Limb (tissue), 2 donors: ENCODE measurements at regions not wholly inside any gene's neighbourhood (a gene's known extent, or its start where the extent isn't known, plus 50 kb on each side); places are given as distances from the start of the nearest gene placed in this dataset.
"Not testable (repeated sequence)": the region's sequence is repeated elsewhere in the genome, so short reads cannot be mapped to it uniquely, and the experiment has no call there.

ENCODE experiments used
- DNase-seq, 2 donors: peaks; one replicate each; pipeline ENCODE4 v3.0.0-alpha.2; 2016; ENCODE audit errors: extremely low spot score in 2 of 2

DNA sequence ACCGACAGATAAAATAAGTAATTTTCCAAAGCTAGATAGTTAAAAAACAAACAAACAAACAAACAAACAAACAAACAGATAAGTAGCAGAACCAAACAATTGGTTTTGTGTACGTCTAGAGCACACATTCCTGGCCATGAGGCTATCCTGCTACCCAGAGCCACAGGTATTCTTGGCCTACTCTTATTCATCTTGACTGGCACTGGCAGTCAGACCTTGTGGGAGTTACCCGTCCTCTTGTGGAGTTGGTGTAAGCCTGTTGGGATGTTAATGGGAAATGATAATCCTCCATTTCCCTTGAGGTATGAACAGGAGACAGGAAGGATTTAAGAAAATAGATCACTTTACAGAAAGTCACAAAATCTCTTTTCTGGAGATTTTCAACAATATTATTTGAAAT is 142.4 kb upstream of the MEOX2 start:
- DNase-seq, result no peak

GRCh38 chr7:15821484-15822427 is 135.3 kb upstream of the MEOX2 start:
- no peak for DNase-seq

- DNase-seq, result no peak
Measured at GRCh38 chr7:15820319-15820718, 133.8 kb upstream of the MEOX2 start.

GRCh38 chr7:15816835-15817426 is 130.4 kb upstream of the MEOX2 start:
- no peak for DNase-seq

DNA sequence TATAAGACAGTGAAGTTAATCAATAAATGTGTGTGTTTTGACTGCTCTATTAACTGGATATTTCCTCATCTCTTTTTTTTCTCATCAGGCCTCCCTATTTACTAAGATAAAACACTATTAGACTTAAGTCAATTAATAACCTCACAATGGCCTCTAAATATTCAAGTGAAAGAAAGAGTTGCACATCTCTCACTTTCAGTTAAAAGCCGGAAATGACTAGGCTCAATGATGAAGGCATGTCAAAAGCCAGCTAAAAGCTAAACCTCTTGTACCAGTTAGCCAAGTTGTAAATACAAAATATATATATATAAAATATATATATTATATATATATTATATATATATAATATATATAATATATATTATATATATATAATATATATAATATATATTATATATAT is 127.0 kb upstream of the MEOX2 start:
- no peak for DNase-seq

DNA sequence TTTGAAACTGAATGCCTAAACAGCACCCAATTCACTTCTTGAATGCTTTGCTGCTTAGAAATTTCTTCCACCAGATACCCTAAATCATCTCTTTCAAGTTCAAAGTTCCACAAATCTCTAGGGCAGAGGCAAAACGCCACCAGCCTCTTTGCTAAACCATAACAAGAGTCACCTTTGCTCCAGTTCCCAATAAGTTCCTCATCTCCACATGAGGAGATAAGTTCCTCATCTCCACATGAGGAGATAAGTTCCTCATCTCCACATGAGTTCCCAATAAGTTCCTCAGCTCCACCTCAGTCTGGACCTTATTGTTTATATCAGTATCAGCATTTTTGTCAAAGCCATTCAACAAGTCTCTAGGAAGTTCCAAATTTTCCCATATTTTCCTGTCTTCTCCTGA is 123.9 kb upstream of the MEOX2 start:
- DNase-seq, result not testable (repeated sequence)

GRCh38 chr7:15809936-15810335 is 123.5 kb upstream of the MEOX2 start:
- DNase-seq, result not testable (repeated sequence)

DNA sequence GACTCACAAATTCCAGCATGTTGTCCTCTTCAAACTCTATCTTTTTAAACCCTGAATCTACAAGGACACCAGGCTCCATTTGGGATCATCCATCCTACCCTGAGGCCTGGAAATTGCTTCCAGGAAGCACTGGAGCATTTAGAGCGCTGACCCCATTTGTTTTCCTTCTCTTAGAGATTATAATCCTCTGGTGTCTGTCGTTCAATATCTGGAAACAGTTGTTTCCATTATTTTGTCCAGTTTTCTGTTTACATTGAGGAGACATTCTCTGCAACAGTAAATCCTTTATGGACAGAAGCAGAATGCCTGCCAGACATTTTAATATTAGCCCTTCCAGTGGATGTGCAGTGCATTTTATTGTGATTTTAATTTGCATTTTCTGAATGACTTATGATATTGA is 119.4 kb upstream of the MEOX2 start:
- DNase-seq, result no peak

DNA sequence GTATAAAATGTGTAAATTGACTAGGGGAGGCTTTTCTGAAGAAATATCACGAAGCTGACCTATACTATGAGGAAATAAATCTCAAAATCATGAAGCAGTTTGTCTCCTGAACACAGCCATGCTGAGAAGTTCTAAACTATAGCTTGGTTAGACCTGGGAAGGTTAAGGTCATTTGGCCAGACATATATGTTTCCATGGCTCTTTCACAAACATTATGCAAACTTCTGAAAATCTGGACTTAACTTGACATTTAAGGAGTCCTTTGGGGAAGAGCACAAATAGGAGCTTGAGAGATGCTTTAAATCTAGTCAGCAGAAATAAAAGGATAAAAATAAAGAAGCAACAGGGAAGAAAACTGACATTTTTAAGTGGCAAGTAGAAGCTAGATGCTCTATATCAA is 115.9 kb upstream of the MEOX2 start:
- peak in 1 of 2 donors; percentile 60 for DNase-seq

DNA sequence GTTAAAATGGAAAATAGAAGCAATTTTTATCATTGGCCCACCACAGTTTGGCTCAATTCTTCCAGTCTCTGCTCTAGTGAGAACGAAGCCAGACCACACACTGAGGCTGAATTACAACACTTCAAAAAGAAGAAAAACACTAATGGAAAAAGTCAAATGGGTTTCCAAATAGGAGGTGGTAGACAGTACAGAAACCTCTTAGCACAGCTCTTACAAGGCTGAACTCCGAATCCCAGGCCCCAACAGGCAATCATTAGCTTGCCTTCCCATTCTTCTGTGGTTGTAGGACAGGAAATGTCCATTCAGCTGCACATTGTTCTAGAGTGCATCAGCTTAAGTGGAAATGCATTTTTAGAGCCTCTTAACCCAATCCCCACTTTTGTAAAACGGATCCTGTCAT is 115.1 kb upstream of the MEOX2 start:
- DNase-seq, result peak in 1 of 2 donors; percentile 58

DNA sequence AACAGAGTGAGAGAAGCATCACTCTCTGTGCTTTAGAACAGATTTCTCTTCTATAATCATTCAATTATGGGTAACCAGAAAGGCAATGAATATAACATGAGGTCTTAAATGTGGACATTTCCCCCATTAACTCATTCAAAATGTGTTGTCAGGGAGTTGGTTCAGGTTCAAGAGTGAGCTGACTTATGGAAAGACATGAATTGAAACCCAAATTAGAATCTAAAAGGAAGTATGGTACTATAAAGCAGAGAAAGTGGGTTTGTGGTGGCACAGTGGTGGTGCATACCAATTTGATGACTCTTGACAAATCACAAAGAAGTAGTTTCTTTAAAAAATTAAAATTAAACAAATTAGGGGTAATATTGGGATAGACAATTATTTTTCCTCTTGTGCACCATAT is 114.6 kb upstream of the MEOX2 start:
- no peak for DNase-seq

GRCh38 chr7:15798081-15798480 is 111.6 kb upstream of the MEOX2 start:
- no peak for DNase-seq

GRCh38 chr7:15795393-15795792 is 108.9 kb upstream of the MEOX2 start:
- peak in 1 of 2 donors; percentile 73 for DNase-seq

DNA sequence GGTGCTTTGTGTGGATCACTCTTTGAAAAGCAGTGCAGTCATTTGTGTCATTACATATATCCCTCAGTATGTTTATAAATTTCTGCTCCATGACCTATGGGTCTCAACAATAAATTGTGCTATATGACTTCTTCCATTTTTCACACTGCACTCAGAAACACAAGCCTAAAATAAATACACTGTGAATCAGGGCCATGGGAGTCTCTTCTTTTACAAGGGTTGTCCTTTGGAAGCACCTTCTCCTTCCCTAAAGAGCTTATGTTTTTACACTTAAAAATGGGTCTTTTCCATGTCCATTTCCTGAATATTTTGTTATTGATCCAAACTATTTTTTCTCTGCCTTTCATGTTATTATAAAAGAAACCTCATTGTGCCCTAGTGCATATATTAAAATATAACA is 108.3 kb upstream of the MEOX2 start:
- DNase-seq, result no peak

GRCh38 chr7:15784694-15785030 is 98.2 kb upstream of the MEOX2 start:
- no peak for DNase-seq

GRCh38 chr7:15783987-15784693 is 97.7 kb upstream of the MEOX2 start:
- peak in 1 of 2 donors; percentile 42 for DNase-seq

GRCh38 chr7:15782656-15783055 is 96.2 kb upstream of the MEOX2 start:
- no peak for DNase-seq

DNA sequence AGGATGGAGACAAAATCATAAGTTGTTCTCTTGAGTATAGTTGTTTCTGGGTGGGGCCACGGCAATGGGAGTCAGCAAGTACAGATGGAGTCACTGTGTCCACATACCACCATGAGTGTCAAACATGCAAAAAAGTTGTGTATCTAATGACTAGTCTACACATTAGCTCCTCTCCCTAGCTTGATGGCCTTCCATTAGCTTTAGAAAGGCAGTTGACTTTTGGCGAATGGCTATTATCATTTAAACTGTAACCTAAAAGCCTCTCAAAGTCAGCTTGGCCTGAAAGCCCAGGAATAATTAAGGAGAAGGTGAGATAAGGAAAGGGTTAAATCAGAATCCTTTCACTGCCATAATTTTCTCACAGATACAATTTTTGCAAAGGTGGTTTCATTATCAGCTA is 95.5 kb upstream of the MEOX2 start:
- no peak for DNase-seq

DNA sequence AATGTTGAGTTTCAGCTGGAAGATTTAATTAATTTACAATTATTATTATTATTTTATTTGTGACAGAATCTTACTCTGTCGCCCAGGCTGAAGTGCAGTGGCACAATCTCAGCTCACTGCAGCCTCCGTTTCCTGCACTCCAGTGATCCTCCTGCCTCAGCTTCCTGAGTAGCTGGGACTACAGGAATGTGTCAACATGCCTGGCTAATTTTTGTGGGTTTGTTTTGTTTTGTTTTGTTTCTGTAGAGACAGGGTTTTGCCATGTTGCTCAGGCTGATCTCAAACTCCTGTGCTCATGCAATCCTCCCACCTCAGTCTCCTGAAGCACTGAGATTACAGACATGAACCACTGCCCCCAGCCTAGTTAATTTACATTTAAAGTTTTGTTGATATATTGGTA is 93.8 kb upstream of the MEOX2 start:
- no peak for DNase-seq

DNA sequence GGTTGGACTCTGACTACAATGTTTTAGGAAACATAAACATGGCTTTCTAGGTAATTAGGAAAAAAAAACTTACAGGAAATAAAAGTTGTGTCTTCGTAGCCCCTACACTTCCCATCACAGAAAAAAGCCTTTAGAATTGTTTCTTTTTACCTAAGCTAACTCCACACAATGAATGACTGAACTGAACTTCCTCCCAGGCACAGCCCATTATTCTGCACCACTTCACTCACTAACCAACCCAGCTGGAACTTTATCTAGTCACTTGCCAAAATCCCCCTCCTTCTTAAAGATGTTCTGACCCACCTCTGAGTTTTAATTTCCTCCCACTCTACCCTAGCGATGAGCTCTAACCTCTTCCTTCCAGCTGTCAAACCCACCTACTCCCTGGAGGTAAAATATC is 91.7 kb upstream of the MEOX2 start:
- DNase-seq, result no peak

GRCh38 chr7:15765753-15766152 is 79.3 kb upstream of the MEOX2 start:
- no peak for DNase-seq

- no peak for DNase-seq
Measured at GRCh38 chr7:15764851-15765382, 78.4 kb upstream of the MEOX2 start.
